Sigmoid colon (tissue), 4 donors: ENCODE measurements at regions not wholly inside any gene's neighbourhood (a gene's known extent, or its start where the extent isn't known, plus 50 kb on each side); places are given as distances from the start of the nearest gene placed in this dataset.

ENCODE experiments used
- EP300 ChIP-seq, 4 donors: sonication (generic); formaldehyde crosslinking; IDR thresholded peaks; one replicate each; pipeline ENCODE4 v1.6.1; 2017; ENCODE audit warnings: antibody characterized with exemption in 4 of 4
- POLR2A ChIP-seq, 2 donors: fragments of 450-650 bp; IDR thresholded peaks; one replicate each; pipeline ENCODE4 v1.6.1; 2016; ENCODE audit warnings: antibody characterized with exemption in 2 of 2, mild to moderate bottlenecking in 2 of 2, moderate library complexity in 2 of 2
- POLR2AphosphoS5 ChIP-seq, 4 donors: sonication (generic); formaldehyde crosslinking; IDR thresholded peaks; one replicate each; pipeline ENCODE4 v1.6.1; 2017; ENCODE audit warnings: antibody characterized with exemption in 4 of 4
- TF ChIP-seq, protein P1 (sequence below), 4 experiments: fragments of 450-650 bp in 3 of 4; fragments of 200-600 bp in 1 of 4; IDR thresholded peaks; one replicate each; pipeline ENCODE4 v1.5.1; 2016 to 2019; ENCODE audit warnings: antibody characterized with exemption in 4 of 4, mild to moderate bottlenecking in 3 of 4, moderate library complexity in 2 of 4

DNA sequence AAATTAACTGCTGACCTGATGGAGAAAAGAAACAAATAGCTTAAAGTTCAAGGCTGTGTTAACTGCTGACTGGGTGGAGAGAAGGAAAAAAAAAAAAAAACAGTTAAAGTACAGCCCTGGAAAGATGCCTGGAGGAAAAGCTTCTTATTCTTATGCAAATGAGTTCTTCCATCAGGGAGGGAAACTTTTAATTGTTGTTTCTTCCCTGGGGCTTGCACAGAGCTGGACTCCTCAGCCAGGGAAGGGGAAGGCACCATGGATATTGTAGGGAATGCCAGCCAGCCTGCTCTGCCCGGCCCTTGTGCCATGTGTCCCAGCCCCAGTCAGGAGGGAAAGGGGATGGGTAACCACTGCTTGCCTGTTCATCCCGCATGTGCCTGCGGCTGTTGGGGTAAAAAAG is 833.1 kb upstream of the CRIM1 start:
- TF ChIP-seq, protein P1, sequence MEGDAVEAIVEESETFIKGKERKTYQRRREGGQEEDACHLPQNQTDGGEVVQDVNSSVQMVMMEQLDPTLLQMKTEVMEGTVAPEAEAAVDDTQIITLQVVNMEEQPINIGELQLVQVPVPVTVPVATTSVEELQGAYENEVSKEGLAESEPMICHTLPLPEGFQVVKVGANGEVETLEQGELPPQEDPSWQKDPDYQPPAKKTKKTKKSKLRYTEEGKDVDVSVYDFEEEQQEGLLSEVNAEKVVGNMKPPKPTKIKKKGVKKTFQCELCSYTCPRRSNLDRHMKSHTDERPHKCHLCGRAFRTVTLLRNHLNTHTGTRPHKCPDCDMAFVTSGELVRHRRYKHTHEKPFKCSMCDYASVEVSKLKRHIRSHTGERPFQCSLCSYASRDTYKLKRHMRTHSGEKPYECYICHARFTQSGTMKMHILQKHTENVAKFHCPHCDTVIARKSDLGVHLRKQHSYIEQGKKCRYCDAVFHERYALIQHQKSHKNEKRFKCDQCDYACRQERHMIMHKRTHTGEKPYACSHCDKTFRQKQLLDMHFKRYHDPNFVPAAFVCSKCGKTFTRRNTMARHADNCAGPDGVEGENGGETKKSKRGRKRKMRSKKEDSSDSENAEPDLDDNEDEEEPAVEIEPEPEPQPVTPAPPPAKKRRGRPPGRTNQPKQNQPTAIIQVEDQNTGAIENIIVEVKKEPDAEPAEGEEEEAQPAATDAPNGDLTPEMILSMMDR (IDR thresholded peaks at IDR 0.05) = no peak
- TF ChIP-seq EP300 (IDR thresholded peaks at IDR 0.05) = no peak
- no peak for TF ChIP-seq POLR2A (IDR thresholded peaks at IDR 0.05)
- no peak for TF ChIP-seq POLR2AphosphoS5 (IDR thresholded peaks at IDR 0.05)
